HCT116 (cell line): ENCODE measurements at regions not wholly inside any gene's neighbourhood (a gene's known extent, or its start where the extent isn't known, plus 50 kb on each side); places are given as distances from the start of the nearest gene placed in this dataset.

Experiments
- ATAC-seq: fragments of 200-7000 bp; cut with Tn5 transposase; 2 replicates; pipeline ENCODE4 v1.9.1; 2020; ENCODE audit warnings: mild to moderate bottlenecking, moderate library complexity
- BruUV-seq: library from RNA; stranded (reverse); fragments of 400-500 nt; replicated peaks from 2 replicates; lab custom pipeline; 2021; lab: Mats Ljungman, UMichigan
- CTCF ChIA-PET: fragments of 300-600 bp; sonication (Branson Sonifier 250); formaldehyde crosslinking; loops from one replicate; lab custom pipeline; 2021; ENCODE audit warnings: antibody characterized with exemption; lab: Charles Lee
- POLR2A ChIA-PET: fragments of 300-600, 350-600 bp; sonication (Branson Sonifier 250); formaldehyde crosslinking; loops from one replicate; lab custom pipeline; 2021; ENCODE audit warnings: antibody characterized with exemption; lab: Charles Lee
- RAD21 ChIA-PET, 2 experiments: fragments of 300-600 bp; sonication (Branson Sonifier 250); formaldehyde crosslinking; loops; one replicate each; lab custom pipeline; 2023; ENCODE audit warnings: low total read pairs in 2 of 2; ENCODE audit not compliant: uncharacterized antibody in 2 of 2, unreplicated experiment in 2 of 2, low non-redundant PET in 1 of 2; lab: Charles Lee
- DNase-seq: peaks from one replicate; pipeline ENCODE4 v3.0.0-alpha.2; 2010; ENCODE audit warnings: low read depth, low spot score
- H2AFZ ChIP-seq: fragments of 200-600 bp; shearing (Covaris generic), sonication (generic); 2 replicates; pipeline ENCODE4 v1.6.1; 2017; ENCODE audit warnings: low read depth, mixed run types, mixed read lengths, antibody characterized with exemption, low read length; ENCODE audit not compliant: poor library complexity, severe bottlenecking
- H3K27ac ChIP-seq: 2 replicates; pipeline ENCODE4 v1.5.1; 2012; ENCODE audit warnings: low read depth, low read length
- H3K27me3 ChIP-seq: fragments of 200-600 bp; sonication (generic); 2 replicates; pipeline ENCODE4 v1.6.1; 2016; ENCODE audit warnings: mixed run types, low read length, mixed read lengths; ENCODE audit not compliant: insufficient read depth
- H3K36me3 ChIP-seq, 2 experiments: fragments of 200-500 bp in 1 of 2; fragments of 200-600 bp in 1 of 2; sonication (Bioruptor generic) in 1 of 2; sonication (generic) in 1 of 2; 2 replicates each; pipeline versions ENCODE4 v1.5.1 to v1.6.1; 2014 to 2016; ENCODE audit warnings: low read length in 2 of 2, inconsistent platforms in 1 of 2, mixed read lengths in 1 of 2, mixed run types in 1 of 2; ENCODE audit not compliant: insufficient read depth in 2 of 2, control insufficient read depth in 1 of 2
- H3K4me1 ChIP-seq, 2 experiments: fragments of 200-600 bp in 1 of 2; sonication (generic) in 1 of 2; 2 replicates each; pipeline versions ENCODE4 v1.5.1 to v1.6.1; 2012 to 2017; ENCODE audit warnings: low read length in 2 of 2, inconsistent platforms in 1 of 2, mild to moderate bottlenecking in 1 of 2, mixed read lengths in 1 of 2, mixed run types in 1 of 2, moderate library complexity in 1 of 2; ENCODE audit not compliant: insufficient read depth in 2 of 2, control insufficient read depth in 1 of 2
- H3K4me2 ChIP-seq: fragments of 200-600 bp; sonication (generic); 2 replicates; pipeline ENCODE4 v1.6.1; 2017; ENCODE audit warnings: mixed run types, low read length, mixed read lengths
- H3K4me3 ChIP-seq, 2 experiments: fragments of 200-600 bp in 1 of 2; sonication (generic) in 1 of 2; replicated peaks in 1 of 2; 2 replicates each; pipeline ENCODE4 v1.5.1; 2011 to 2016; ENCODE audit warnings: low read length in 2 of 2, control low read depth in 1 of 2, low read depth in 1 of 2, mild to moderate bottlenecking in 1 of 2, mixed read lengths in 1 of 2, mixed run types in 1 of 2
- H3K79me2 ChIP-seq: fragments of 200-600 bp; sonication (generic); 2 replicates; pipeline ENCODE4 v1.6.1; 2017; ENCODE audit warnings: mild to moderate bottlenecking, mixed run types, low read length, moderate library complexity, mixed read lengths; ENCODE audit not compliant: insufficient read depth
- H3K9ac ChIP-seq: fragments of 200-600 bp; sonication (generic); 2 replicates; pipeline ENCODE4 v1.6.1; 2016; ENCODE audit warnings: low read length, mixed read lengths
- H3K9me2 ChIP-seq: fragments of 200-600 bp; sonication (generic), shearing (Covaris generic); 2 replicates; pipeline ENCODE4 v1.6.1; 2017; ENCODE audit warnings: mixed run types, mild to moderate bottlenecking, moderate library complexity; ENCODE audit not compliant: insufficient read depth
- H3K9me3 ChIP-seq, 2 experiments: fragments of 200-500 bp in 1 of 2; fragments of 200-600 bp in 1 of 2; sonication (Bioruptor generic) in 1 of 2; sonication (generic) in 1 of 2; 2 replicates each; pipeline ENCODE4 v1.6.1; 2014 to 2017; ENCODE audit warnings: low read length in 2 of 2, mixed read lengths in 2 of 2, inconsistent platforms in 1 of 2, low read depth in 1 of 2, mild to moderate bottlenecking in 1 of 2, mixed run types in 1 of 2, moderate library complexity in 1 of 2; ENCODE audit not compliant: control insufficient read depth in 1 of 2, insufficient read depth in 1 of 2
- H4K20me1 ChIP-seq: fragments of 200-600 bp; sonication (generic), shearing (Covaris generic); 2 replicates; pipeline ENCODE4 v1.6.1; 2017; ENCODE audit warnings: mixed run types, mild to moderate bottlenecking, moderate library complexity; ENCODE audit not compliant: insufficient read depth
- ATF3 ChIP-seq: IDR thresholded peaks from 2 replicates; pipeline ENCODE4 v1.6.1; 2012
- CBX3 ChIP-seq: IDR thresholded peaks from 2 replicates; pipeline ENCODE4 v1.6.1; 2012; ENCODE audit warnings: low read depth
- CTCF ChIP-seq, 3 experiments: fragments of 200-600 bp in 1 of 3; sonication (generic) in 1 of 3; IDR thresholded peaks in 2 of 3; conservative IDR thresholded peaks in 1 of 3; 2 replicates each; pipeline ENCODE4 v1.5.1; 2012 to 2017; ENCODE audit warnings: low read depth in 2 of 3, low read length in 2 of 3, antibody characterized with exemption in 1 of 3, borderline replicate concordance in 1 of 3, control low read depth in 1 of 3, mild to moderate bottlenecking in 1 of 3, mixed read lengths in 1 of 3, mixed run types in 1 of 3, moderate library complexity in 1 of 3; ENCODE audit not compliant: insufficient read depth in 1 of 3
- ELF1 ChIP-seq: IDR thresholded peaks from 2 replicates; pipeline ENCODE4 v1.6.1; 2012; ENCODE audit warnings: low read depth, borderline replicate concordance
- EZH2 ChIP-seq: fragments of 200-600 bp; sonication (generic); IDR thresholded peaks from 2 replicates; pipeline ENCODE4 v1.6.1; 2017; ENCODE audit warnings: antibody characterized with exemption, mixed run types
- EZH2phosphoT487 ChIP-seq: fragments of 200-600 bp; IDR thresholded peaks from 2 replicates; pipeline ENCODE4 v1.6.1; 2018; ENCODE audit warnings: antibody characterized with exemption, borderline replicate concordance
- FOSL1 ChIP-seq: IDR thresholded peaks from 2 replicates; pipeline ENCODE4 v1.6.1; 2012; ENCODE audit warnings: low read depth
- RAD21 ChIP-seq: IDR thresholded peaks from 2 replicates; pipeline ENCODE4 v1.6.1; 2012; ENCODE audit warnings: low read depth, mild to moderate bottlenecking
- ZFX ChIP-seq: fragments of 450-650 bp; IDR thresholded peaks from 2 replicates; pipeline ENCODE4 v1.6.1; 2017
- ZNF274 ChIP-seq: fragments of 200-500 bp; sonication (Bioruptor generic); IDR thresholded peaks from 2 replicates; pipeline ENCODE4 v1.6.1; 2014; ENCODE audit warnings: mild to moderate bottlenecking, low read depth, low read length, inconsistent platforms
- intact Hi-C: fragments of 100-400 bp; cut with micrococcal nuclease; formaldehyde crosslinking; loops from 2 replicates; pipeline ENCODE4 v1.10.0; 2022

DNA sequence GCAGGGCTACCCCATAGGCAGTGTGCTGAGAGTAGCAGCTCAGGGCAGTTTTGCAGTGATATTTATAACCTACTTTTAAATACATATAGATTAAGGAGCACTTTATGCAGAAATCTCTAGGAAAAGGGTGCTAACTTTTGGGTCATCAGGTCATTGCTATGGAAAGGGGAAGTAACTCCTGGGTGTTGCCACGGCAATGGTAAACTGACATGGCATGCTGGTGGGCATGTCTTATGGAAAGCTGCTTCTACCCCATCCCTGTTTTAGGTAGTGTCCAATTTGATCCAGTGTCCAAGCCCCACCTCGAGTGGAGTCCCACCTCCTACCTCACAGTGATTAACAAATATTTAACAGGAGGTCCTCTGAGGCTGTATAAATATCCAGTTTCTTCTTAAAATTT is 56.8 kb upstream of the XPA start:
- BruUV-seq, result no TSS peak
- ChIA-PET POLR2A (no interaction called here), CTCF (interaction anchor here (1.6 kb wide), 1 partner anchor 144 kb away, joined by 4 read pairs; no protein-coding TSS in a partner anchor), RAD21 (no interaction called here)
- Histone ChIP-seq H3K9me2 (no peaks in the 10 kb centered on the region), H3K4me1 (no peaks in the 10 kb centered on the region), H3K9me3 (no peaks in the 10 kb centered on the region), H3K27me3 (peaks cover 22% of the 10 kb centered on the region), H3K4me3 (no peak overlapping the region), H4K20me1 (no peaks in the 10 kb centered on the region), H3K36me3 (no peaks in the 10 kb centered on the region), H3K9ac (no peak overlapping the region), H3K27ac (no peak overlapping the region), H3K4me2 (no peak overlapping the region), H2AFZ (no peak overlapping the region), H3K79me2 (no peaks in the 10 kb centered on the region)
- TF ChIP-seq FOSL1 (no peak), CBX3 (no peak), CTCF (IDR thresholded peaks at IDR 0.05 in 2 of 3, conservative IDR thresholded peaks at IDR 0.05 in 1 of 3; ENCODE audit: borderline replicate concordance in 1 of 3, insufficient read depth in 1 of 3, low read depth in 2 of 3, low read length in 2 of 3) (no peak), ELF1 (no peak), EZH2 (no peak), EZH2phosphoT487 (no peak), RAD21 (no peak), ZNF274 (no peak), ZFX (no peak), ATF3 (no peak)
- ATAC-seq (no peak), DNase-seq (no peak)
- intact Hi-C loops, result no loop called here
